ENCODE measurements at regions not wholly inside any gene's neighbourhood (a gene's known extent, or its start where the extent isn't known, plus 50 kb on each side); places are given as distances from the start of the nearest gene placed in this dataset.

- no peak for DNase-seq
Measured at GRCh38 chr5:68708156-68708841, 385.5 kb upstream of the SLC30A5 start.

DNA sequence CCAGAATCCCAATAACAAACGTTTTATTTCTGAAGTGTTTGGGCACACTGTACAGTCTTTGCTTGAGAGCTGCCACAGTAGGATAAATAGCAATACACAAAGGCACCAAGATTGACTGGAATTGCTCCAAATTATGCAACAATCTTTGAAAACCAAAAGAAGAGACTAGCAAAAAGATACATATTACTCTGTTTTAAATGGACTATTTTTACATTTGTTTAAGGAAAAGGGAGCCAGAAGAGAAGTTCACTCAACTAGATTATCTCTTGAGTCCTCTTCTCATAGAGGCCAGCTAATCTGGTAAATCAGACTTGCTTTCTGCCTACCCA, 385.0 kb upstream of the SLC30A5 start:
- no peak for DNase-seq

- no peak for DNase-seq
Measured at GRCh38 chr5:68709239-68709638, 384.6 kb upstream of the SLC30A5 start.

GRCh38 chr5:68710514-68710913, 383.3 kb upstream of the SLC30A5 start:
- DNase-seq: no peak

DNA sequence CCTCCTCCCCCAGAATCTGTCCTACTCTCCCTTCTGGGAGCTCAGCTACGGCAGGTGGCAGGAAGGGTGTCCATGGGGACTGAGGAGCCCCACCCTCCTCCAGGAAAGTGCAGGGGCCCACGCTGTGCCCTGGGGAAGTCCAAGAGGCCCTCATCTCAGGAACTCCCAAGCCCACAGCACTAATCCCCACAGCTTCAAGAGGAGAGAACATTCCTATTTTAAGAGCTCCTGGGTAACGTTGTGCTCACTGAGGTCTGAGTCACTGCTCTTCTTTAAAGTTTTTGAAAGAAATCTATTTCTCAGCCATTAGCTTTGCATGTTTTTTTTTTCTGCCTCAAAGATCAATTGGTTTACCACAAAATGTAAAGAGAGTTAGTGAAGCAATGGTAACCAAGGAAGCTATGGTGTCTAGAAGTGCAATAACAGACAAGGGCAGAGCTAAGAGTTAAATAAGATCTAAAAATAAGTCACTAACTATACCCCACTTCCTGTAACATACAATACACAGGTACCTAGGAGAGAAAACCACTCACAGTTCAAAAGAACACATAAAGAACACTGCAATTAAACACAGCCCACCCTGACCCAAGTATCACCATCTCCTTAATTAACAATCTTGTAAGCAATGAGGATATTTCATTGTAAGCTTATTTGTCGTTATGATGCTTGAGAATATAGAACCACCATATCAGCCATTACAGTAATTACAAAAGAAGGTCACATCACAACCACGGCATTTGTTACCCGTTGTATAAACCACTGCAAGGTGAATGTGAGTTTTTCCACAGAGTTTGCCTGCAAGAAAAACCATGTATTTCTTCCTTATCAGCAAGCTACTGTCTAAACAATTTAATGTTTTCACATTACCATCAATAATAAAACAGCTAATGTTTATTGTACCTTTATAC, 382.3 kb upstream of the SLC30A5 start:
- peak in 2 of 51 donors; percentile 32 to 72 for DNase-seq

- peak in 1 of 51 donors; percentile 24 for DNase-seq
Measured at GRCh38 chr5:68714810-68715209, 379.0 kb upstream of the SLC30A5 start.

GRCh38 chr5:68720884-68721610, 372.8 kb upstream of the SLC30A5 start:
- DNase-seq: no peak

DNA sequence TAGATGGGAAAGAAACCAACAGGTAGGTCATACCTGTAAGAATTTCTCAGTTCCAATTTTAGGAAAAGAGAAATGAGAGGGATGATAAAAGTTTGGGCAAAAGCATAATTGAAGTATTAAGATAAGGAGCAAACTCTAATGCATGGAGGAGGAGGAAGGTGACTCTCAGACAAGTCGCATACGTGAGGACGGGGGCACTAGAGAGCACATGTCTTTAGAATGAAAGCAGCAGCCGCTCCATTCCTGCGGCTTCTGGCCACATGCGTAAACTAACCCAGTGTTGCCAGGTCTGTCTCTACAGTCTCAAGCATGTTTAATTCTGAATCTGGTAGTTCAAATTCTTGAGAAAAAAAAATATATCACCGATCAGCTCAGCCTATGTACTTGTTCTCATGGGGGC, 371.5 kb upstream of the SLC30A5 start:
- DNase-seq: no peak

- no peak for DNase-seq
Measured at GRCh38 chr5:68725905-68726683, 367.7 kb upstream of the SLC30A5 start.

GRCh38 chr5:68727931-68728330, 365.9 kb upstream of the SLC30A5 start:
- DNase-seq: no peak

DNA sequence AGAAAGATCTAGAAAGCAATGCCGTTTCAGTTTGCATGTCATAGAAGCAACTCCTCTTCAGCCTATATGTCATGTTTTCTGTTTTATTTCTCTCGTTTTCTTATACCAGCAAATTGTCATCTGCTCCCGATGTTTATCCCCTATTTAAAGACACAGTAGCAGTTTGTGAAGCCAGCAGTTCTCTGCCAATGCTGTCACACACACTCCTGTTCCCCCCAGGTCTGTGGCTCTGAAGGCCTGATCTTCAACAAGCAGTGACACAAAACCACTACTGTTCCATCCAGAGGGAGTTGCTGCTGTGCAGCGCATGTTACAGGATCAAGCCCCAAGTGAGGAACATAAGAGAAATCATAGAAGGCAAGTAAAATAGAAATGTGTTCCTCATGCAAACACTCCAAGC, 364.1 kb upstream of the SLC30A5 start:
- DNase-seq: peak in 2 of 51 donors; percentile 35 to 51

GRCh38 chr5:68730220-68730978, 363.4 kb upstream of the SLC30A5 start:
- peak in 33 of 51 donors; percentile 1 to 87 (median 47) for DNase-seq

GRCh38 chr5:68730979-68731654, 362.7 kb upstream of the SLC30A5 start:
- DNase-seq: no peak

DNA sequence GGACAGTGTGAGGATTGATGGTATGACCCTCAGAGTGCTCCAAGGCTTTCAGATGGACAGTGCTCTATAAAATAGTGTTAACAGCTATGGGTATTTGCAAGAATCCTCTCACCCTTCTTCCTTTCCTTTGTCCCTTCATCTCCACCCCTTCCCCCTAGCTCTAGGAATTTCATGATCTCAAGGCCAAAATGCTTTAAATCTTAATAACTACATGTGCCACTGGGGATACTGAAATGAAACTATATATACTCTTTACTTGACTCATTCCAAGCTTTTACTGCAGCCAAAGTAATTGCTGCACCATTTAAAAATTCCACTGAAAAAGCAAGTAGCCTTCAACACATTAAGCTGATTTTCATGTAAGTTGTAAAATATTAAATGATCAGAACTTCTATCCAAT, 361.6 kb upstream of the SLC30A5 start:
- DNase-seq: no peak

DNA sequence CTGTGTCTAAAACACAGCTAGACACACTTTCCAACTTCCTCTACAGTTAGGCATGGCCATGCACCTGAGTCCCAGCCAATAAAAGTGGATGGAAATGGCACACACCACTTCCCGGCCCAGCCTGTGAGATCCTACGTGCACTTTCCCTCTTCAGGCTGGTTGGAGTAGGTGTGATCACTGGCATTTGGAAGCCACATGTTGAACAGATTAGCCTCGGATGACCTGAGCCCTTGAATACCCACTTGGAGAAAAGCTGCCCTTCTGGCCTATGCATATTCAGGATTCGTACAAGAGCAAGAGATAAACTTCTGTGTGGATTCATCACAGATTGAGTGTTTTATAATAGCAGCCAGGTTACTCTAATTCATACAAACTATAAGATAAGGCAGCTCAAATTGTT, 359.0 kb upstream of the SLC30A5 start:
- DNase-seq: no peak

DNA sequence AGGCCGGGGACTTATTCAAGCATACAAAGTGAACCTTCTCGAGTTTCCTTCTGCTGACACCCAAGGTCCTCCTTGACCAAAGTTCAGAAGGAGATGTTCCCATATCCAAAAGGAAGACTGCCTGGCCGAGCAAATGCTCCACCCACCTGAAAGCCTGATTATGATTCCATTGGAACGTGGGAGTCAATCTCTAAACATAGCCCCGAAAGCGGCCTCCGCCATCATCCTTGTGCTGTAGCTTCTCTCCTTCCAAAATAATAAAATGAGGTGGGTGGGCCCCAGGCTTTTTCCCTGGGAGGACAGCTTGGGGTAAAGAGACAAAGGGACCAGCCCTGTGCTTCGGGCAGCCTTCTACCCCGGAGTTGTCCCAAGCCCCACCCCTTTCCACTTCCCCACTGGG, 355.6 kb upstream of the SLC30A5 start:
- DNase-seq: no peak

DNA sequence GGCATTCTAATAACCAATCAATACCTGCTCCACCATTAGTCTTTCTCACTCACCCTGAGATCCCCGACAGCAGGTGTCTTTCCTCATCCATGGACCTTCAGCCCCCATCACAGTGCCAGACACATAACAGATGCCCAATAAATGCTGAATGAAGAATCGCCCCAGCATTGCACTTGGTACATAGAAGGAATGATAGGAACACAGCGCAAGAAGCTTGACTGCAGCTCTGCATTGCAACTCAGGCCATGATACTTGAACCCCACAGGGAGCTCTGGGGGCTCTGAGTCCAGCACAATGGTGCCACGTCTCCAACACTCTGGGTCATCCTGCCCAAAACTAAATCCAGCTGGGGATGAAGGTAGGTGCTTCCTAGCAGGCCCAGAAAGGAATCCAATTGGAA, 355.0 kb upstream of the SLC30A5 start:
- no peak for DNase-seq

DNA sequence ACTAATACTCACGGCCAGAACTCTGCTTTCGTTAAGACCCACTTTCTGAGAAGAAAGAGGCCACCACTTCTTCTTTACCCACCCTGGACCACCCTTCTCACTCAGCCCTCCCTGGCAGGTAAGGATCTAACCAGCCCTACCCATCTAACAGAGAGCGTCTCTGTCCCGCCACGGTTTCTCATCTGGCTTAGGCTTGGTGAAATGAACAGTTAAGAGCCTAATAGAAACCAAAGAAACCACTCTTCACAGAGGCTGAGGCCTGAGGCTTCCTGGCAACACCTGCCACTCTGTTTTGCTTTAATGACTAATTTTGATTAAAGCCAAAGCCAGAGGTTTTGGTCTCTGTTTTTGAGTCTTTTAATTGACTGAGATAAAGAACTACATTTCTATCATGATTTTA, 354.1 kb upstream of the SLC30A5 start:
- no peak for DNase-seq

DNA sequence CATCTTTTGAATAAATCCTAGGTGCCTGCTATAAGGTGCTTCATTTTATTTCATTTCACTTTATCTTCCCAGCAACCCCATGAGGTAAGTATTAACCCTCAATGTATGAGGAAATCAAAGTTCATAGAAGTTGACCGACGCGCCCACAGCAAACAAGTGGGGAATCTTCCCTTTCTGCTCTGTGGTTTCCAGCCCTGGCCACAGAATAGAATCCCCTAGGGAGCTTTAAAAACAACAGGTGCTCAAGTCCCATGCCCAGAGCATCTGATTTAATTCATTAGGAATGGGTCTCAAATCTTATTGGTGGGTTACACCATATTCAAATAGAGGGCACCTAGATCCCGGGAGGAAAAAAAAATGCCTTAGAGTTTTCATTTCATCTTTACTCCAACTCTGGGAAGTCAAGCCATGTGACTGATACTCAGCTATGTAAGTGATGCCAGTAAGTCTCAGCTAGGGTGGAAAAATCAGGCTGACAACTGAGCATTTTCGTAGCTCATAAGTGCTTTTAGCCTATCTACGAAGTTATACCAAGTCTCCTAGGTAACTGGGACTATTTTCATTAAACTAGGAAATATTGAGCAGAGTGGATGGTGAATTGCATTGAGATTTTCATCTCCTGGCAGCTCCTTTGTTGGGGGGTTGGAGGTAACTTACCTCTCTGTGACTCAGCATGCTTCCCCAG, 353.4 kb upstream of the SLC30A5 start:
- no peak for DNase-seq

GRCh38 chr5:68744206-68744605, 349.6 kb upstream of the SLC30A5 start:
- no peak for DNase-seq

All from hypothalamus (tissue), 51 donors.